ENCODE measurements at regions not wholly inside any gene's neighbourhood (a gene's known extent, or its start where the extent isn't known, plus 50 kb on each side); places are given as distances from the start of the nearest gene placed in this dataset.

- no peak for TF ChIP-seq SPI1 (IDR thresholded peaks at IDR 0.05; ENCODE audit: low read depth, low read length)
- no peak for DNase-seq (ENCODE audit: insufficient read length, low spot score)
- FAIRE-seq = no peak
These were observed 87.2 kb upstream of the CHODL start for GRCh38 chr21:18157406-18157805.

- TF ChIP-seq POU2F2 (IDR thresholded peaks at IDR 0.05; ENCODE audit: low read depth, low read length) (no peak), TAF1 (IDR thresholded peaks at IDR 0.05; ENCODE audit: low read depth, low read length) (no peak), SPI1 (IDR thresholded peaks at IDR 0.05; ENCODE audit: low read depth, low read length) (no peak), PAX5 (IDR thresholded peaks at IDR 0.05; ENCODE audit: insufficient read depth, low read length, severe bottlenecking) (no peak), POLR2A (IDR thresholded peaks at IDR 0.05; ENCODE audit: low read depth, low read length) (no peak), POLR2AphosphoS5 (IDR thresholded peaks at IDR 0.05; ENCODE audit: low read depth, low read length) (no peak)
- no peak for FAIRE-seq
- DNase-seq (ENCODE audit: insufficient read length, low spot score) = no peak
These were observed 89.0 kb upstream of the CHODL start for GRCh38 chr21:18155508-18156193.

- TF ChIP-seq PAX5 (IDR thresholded peaks at IDR 0.05; ENCODE audit: insufficient read depth, low read length, severe bottlenecking) (no peak), SPI1 (IDR thresholded peaks at IDR 0.05; ENCODE audit: low read depth, low read length) (no peak), TAF1 (IDR thresholded peaks at IDR 0.05; ENCODE audit: low read depth, low read length) (no peak)
- no peak for DNase-seq (ENCODE audit: insufficient read length, low spot score)
- FAIRE-seq = no peak
These were observed 91.6 kb upstream of the CHODL start for GRCh38 chr21:18153063-18153462.

- FAIRE-seq (no peak), DNase-seq (ENCODE audit: insufficient read length, low spot score) (no peak)
- no peak for TF ChIP-seq POLR2A (IDR thresholded peaks at IDR 0.05; ENCODE audit: low read depth, low read length)
- no peak for TF ChIP-seq TAF1 (IDR thresholded peaks at IDR 0.05; ENCODE audit: low read depth, low read length)
- no peak for TF ChIP-seq SPI1 (IDR thresholded peaks at IDR 0.05; ENCODE audit: low read depth, low read length)
- TF ChIP-seq POU2F2 (IDR thresholded peaks at IDR 0.05; ENCODE audit: low read depth, low read length) = no peak
- no peak for TF ChIP-seq PAX5 (IDR thresholded peaks at IDR 0.05; ENCODE audit: insufficient read depth, low read length, severe bottlenecking)
- no peak for TF ChIP-seq POLR2AphosphoS5 (IDR thresholded peaks at IDR 0.05; ENCODE audit: low read depth, low read length)
These were observed 92.3 kb upstream of the CHODL start for GRCh38 chr21:18152371-18152770.

GRCh38 chr21:18151046-18151445 is 93.6 kb upstream of the CHODL start:
- DNase-seq (ENCODE audit: insufficient read length, low spot score) (no peak), FAIRE-seq (no peak)
- TF ChIP-seq PAX5 (IDR thresholded peaks at IDR 0.05; ENCODE audit: insufficient read depth, low read length, severe bottlenecking) (no peak), POLR2AphosphoS5 (IDR thresholded peaks at IDR 0.05; ENCODE audit: low read depth, low read length) (no peak), SPI1 (IDR thresholded peaks at IDR 0.05; ENCODE audit: low read depth, low read length) (no peak), TAF1 (IDR thresholded peaks at IDR 0.05; ENCODE audit: low read depth, low read length) (no peak), POU2F2 (IDR thresholded peaks at IDR 0.05; ENCODE audit: low read depth, low read length) (no peak), POLR2A (IDR thresholded peaks at IDR 0.05; ENCODE audit: low read depth, low read length) (no peak)

- FAIRE-seq = no peak
- no peak for DNase-seq (ENCODE audit: insufficient read length, low spot score)
These were observed 96.2 kb upstream of the CHODL start for GRCh38 chr21:18148401-18148800.

GRCh38 chr21:18147678-18148077 is 97.0 kb upstream of the CHODL start:
- TF ChIP-seq POLR2AphosphoS5 (IDR thresholded peaks at IDR 0.05; ENCODE audit: low read depth, low read length) = no peak
- TF ChIP-seq TAF1 (IDR thresholded peaks at IDR 0.05; ENCODE audit: low read depth, low read length) = no peak
- no peak for TF ChIP-seq PAX5 (IDR thresholded peaks at IDR 0.05; ENCODE audit: insufficient read depth, low read length, severe bottlenecking)
- no peak for TF ChIP-seq POU2F2 (IDR thresholded peaks at IDR 0.05; ENCODE audit: low read depth, low read length)
- TF ChIP-seq POLR2A (IDR thresholded peaks at IDR 0.05; ENCODE audit: low read depth, low read length) = no peak
- TF ChIP-seq SPI1 (IDR thresholded peaks at IDR 0.05; ENCODE audit: low read depth, low read length) = no peak
- DNase-seq (ENCODE audit: insufficient read length, low spot score) (no peak), FAIRE-seq (no peak)

More at GRCh38 chr21:18148401-18148800, 96.2 kb upstream of the CHODL start:
- TF ChIP-seq POLR2A (IDR thresholded peaks at IDR 0.05; ENCODE audit: low read depth, low read length) (no peak), POLR2AphosphoS5 (IDR thresholded peaks at IDR 0.05; ENCODE audit: low read depth, low read length) (no peak), SPI1 (IDR thresholded peaks at IDR 0.05; ENCODE audit: low read depth, low read length) (no peak), PAX5 (IDR thresholded peaks at IDR 0.05; ENCODE audit: insufficient read depth, low read length, severe bottlenecking) (no peak), POU2F2 (IDR thresholded peaks at IDR 0.05; ENCODE audit: low read depth, low read length) (no peak), TAF1 (IDR thresholded peaks at IDR 0.05; ENCODE audit: low read depth, low read length) (no peak)

GRCh38 chr21:18146820-18147219 is 97.8 kb upstream of the CHODL start:
- TF ChIP-seq PAX5 (IDR thresholded peaks at IDR 0.05; ENCODE audit: insufficient read depth, low read length, severe bottlenecking) (no peak), TAF1 (IDR thresholded peaks at IDR 0.05; ENCODE audit: low read depth, low read length) (no peak), POLR2AphosphoS5 (IDR thresholded peaks at IDR 0.05; ENCODE audit: low read depth, low read length) (no peak), POLR2A (IDR thresholded peaks at IDR 0.05; ENCODE audit: low read depth, low read length) (no peak), POU2F2 (IDR thresholded peaks at IDR 0.05; ENCODE audit: low read depth, low read length) (no peak), SPI1 (IDR thresholded peaks at IDR 0.05; ENCODE audit: low read depth, low read length) (no peak)
- DNase-seq (ENCODE audit: insufficient read length, low spot score) (no peak), FAIRE-seq (no peak)

- no peak for DNase-seq (ENCODE audit: insufficient read length, low spot score)
- no peak for FAIRE-seq
- TF ChIP-seq POLR2AphosphoS5 (IDR thresholded peaks at IDR 0.05; ENCODE audit: low read depth, low read length) (no peak), POU2F2 (IDR thresholded peaks at IDR 0.05; ENCODE audit: low read depth, low read length) (no peak), POLR2A (IDR thresholded peaks at IDR 0.05; ENCODE audit: low read depth, low read length) (no peak), PAX5 (IDR thresholded peaks at IDR 0.05; ENCODE audit: insufficient read depth, low read length, severe bottlenecking) (no peak), SPI1 (IDR thresholded peaks at IDR 0.05; ENCODE audit: low read depth, low read length) (no peak), TAF1 (IDR thresholded peaks at IDR 0.05; ENCODE audit: low read depth, low read length) (no peak)
These were observed 100.3 kb upstream of the CHODL start for GRCh38 chr21:18144339-18144738.

GRCh38 chr21:18142655-18143054 is 102.0 kb upstream of the CHODL start:
- TF ChIP-seq POLR2A (IDR thresholded peaks at IDR 0.05; ENCODE audit: low read depth, low read length) = no peak
- no peak for TF ChIP-seq SPI1 (IDR thresholded peaks at IDR 0.05; ENCODE audit: low read depth, low read length)
- TF ChIP-seq TAF1 (IDR thresholded peaks at IDR 0.05; ENCODE audit: low read depth, low read length) = no peak
- TF ChIP-seq PAX5 (IDR thresholded peaks at IDR 0.05; ENCODE audit: insufficient read depth, low read length, severe bottlenecking) = no peak
- TF ChIP-seq POLR2AphosphoS5 (IDR thresholded peaks at IDR 0.05; ENCODE audit: low read depth, low read length) = no peak
- FAIRE-seq = no peak
- no peak for DNase-seq (ENCODE audit: insufficient read length, low spot score)

Measured in GM12891 (cell line).